ENCODE measurements at regions not wholly inside any gene's neighbourhood (a gene's known extent, or its start where the extent isn't known, plus 50 kb on each side); places are given as distances from the start of the nearest gene placed in this dataset.

- Histone ChIP-seq H3K9me3 (no peaks in the 10 kb centered on the region), H3K36me3 (ENCODE audit: low read depth, missing control alignments) (no peaks in the 10 kb centered on the region), H3K4me3 (no peak overlapping the region), H3K27ac (no peak overlapping the region), H3K4me1 (no peaks in the 10 kb centered on the region), H3K27me3 (no peaks in the 10 kb centered on the region)
- TF ChIP-seq POLR2A (IDR thresholded peaks at IDR 0.05) (no peak), CTCF (IDR thresholded peaks at IDR 0.05) (no peak)
- no peak for DNase-seq
- 92 to 93% methylated on average over 9 of the region's 9 CpGs for WGBS, 2 donors
- intact Hi-C loops (cut with DNase I; ENCODE audit: low total_unique reads): no loop called here
These were observed 100.7 kb downstream of the RIN2 start for GRCh38 chr20:19858466-19859371.

DNA sequence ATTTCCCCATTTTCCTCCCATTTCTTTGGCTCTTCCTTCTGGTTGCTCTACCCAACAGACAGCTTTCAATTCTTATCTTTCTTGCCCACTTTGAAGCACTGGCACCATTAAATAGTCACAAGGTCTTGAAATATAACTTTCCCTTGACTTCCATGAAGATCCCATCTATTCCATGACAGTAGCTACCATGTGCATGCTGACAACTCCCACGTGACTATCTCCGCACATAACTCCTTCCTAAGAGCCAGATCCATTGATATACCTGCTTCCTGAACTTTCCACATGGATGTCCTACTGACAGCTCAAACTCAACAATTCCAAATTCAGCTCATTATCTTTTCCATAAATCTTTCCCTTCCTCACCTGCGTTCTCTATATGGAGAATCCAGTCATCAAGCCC lies 101.4 kb downstream of the RIN2 start:
- no peaks in the 10 kb centered on the region for H3K36me3 ChIP-seq (ENCODE audit: low read depth, missing control alignments)
- H3K27me3 ChIP-seq: no peaks in the 10 kb centered on the region
- 95 to 97% methylated on average over 3 of the region's 3 CpGs for WGBS, 2 donors
- intact Hi-C loops (cut with DNase I; ENCODE audit: low total_unique reads): no loop called here
- H3K4me1 ChIP-seq: no peaks in the 10 kb centered on the region
- no peak for DNase-seq
- no peak overlapping the region for H3K27ac ChIP-seq
- TF ChIP-seq CTCF (IDR thresholded peaks at IDR 0.05) (no peak), POLR2A (IDR thresholded peaks at IDR 0.05) (no peak)
- H3K9me3 ChIP-seq: no peaks in the 10 kb centered on the region
- no peak overlapping the region for H3K4me3 ChIP-seq

- no peaks in the 10 kb centered on the region for H3K4me1 ChIP-seq
- H3K36me3 ChIP-seq (ENCODE audit: low read depth, missing control alignments): no peaks in the 10 kb centered on the region
- H3K27me3 ChIP-seq: no peaks in the 10 kb centered on the region
- intact Hi-C loops (cut with DNase I; ENCODE audit: low total_unique reads): no loop called here
- 89 to 94% methylated on average over 2 of the region's 2 CpGs for WGBS, 2 donors
- TF ChIP-seq POLR2A (IDR thresholded peaks at IDR 0.05) (no peak), CTCF (IDR thresholded peaks at IDR 0.05) (no peak)
- no peaks in the 10 kb centered on the region for H3K9me3 ChIP-seq
- DNase-seq: no peak
- no peak overlapping the region for H3K4me3 ChIP-seq
- H3K27ac ChIP-seq: no peak overlapping the region
These were observed 102.7 kb downstream of the RIN2 start for GRCh38 chr20:19860737-19861136.

DNA sequence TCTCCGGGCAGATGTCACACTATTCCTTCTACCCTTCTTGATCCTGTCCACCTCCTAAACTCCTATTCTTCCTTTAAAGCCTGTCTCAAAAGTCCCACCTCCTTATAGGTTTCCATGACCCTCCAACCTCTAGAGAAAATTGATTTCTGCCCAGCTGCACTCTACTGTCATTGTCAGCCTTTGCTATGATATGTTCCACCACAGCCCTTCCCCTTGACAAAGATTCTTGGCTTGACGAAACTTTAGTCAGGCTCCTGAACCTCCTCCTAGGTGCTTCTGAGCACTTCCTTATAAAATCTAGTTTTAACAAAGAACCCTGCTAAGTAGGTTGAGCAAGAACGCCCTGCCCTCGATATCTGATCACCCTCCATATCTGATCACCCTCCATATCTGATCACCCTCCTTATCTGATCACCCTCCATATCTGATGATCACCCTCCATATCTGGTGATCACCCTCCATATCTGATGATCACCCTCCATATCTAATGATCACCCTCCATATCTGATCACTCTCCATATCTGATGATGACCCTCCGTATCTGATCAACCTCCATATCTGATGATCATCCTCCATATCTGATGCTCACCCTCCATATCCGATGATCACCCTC lies 103.2 kb downstream of the RIN2 start:
- 95% methylated on average over 6 of the region's 6 CpGs for WGBS, 2 donors
- Histone ChIP-seq H3K27me3 (no peaks in the 10 kb centered on the region), H3K4me1 (no peaks in the 10 kb centered on the region), H3K4me3 (no peak overlapping the region), H3K27ac (no peak overlapping the region), H3K36me3 (ENCODE audit: low read depth, missing control alignments) (no peaks in the 10 kb centered on the region), H3K9me3 (no peaks in the 10 kb centered on the region)
- no peak for TF ChIP-seq CTCF (IDR thresholded peaks at IDR 0.05)
- no peak for TF ChIP-seq POLR2A (IDR thresholded peaks at IDR 0.05)
- no peak for DNase-seq
- intact Hi-C loops (cut with DNase I; ENCODE audit: low total_unique reads): no loop called here

Data from testis (tissue), 2 donors.